ENCODE measurements at regions not wholly inside any gene's neighbourhood (a gene's known extent, or its start where the extent isn't known, plus 50 kb on each side); places are given as distances from the start of the nearest gene placed in this dataset.

DNA sequence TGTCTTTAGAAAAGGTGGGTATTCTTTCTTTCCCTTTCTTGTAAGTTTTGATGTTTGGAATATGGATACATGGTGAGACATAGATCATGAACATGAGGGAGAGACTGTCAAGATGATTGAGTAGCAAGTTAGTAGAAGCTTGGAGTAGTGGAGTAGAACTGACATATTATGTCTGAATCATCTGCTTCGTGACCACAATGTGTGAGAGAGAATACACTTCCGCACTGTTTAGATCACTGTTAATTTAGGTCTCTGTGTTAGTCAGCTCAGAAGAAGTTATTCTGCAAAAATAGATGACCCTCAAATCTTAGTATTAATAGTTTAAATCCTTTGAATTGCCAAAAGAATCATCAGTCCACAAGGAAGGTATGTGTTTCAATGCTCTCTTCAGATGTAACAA, 151.0 kb downstream of the OXSM start:
- CTCF ChIA-PET (ENCODE audit: partially characterized antibody): interaction anchor here (1.1 kb wide), 1 partner anchor 35 kb away, joined by 3 read pairs; no protein-coding TSS in a partner anchor
- no peak overlapping the region for H3K4me2 ChIP-seq (ENCODE audit: insufficient read depth in 1 of 2, low read depth in 2 of 2, low read length in 2 of 2)
- H3K4me1 ChIP-seq (replicated peaks in 1 of 4; ENCODE audit: control insufficient read depth in 3 of 4, insufficient read depth in 4 of 4, low read length in 3 of 4): no peaks in the 10 kb centered on the region
- WGBS, 2 experiments (ENCODE audit: extremely low coverage in 1 of 2, insufficient coverage in 1 of 2, insufficient read length in 1 of 2, insufficient replicate concordance in 2 of 2, low coverage in 1 of 2, low lambda C conversion rate in 2 of 2, missing lambda C conversion rate in 1 of 2): 90% methylated on average over 2 of the region's 2 CpGs; no CpG with 5 or more reads in 1 of the 2 experiments
- no peak overlapping the region for H3K56ac ChIP-seq (replicated peaks; ENCODE audit: insufficient read length, low read depth, low read length)
- TF ChIP-seq NANOG (IDR thresholded peaks at IDR 0.05; ENCODE audit: insufficient read depth, low read depth, low read length, poor library complexity, severe bottlenecking): no peak
- no peak for TF ChIP-seq TAF1 (IDR thresholded peaks at IDR 0.05; ENCODE audit: low read depth, low read length)
- no peak for TF ChIP-seq FOSL1 (IDR thresholded peaks at IDR 0.05; ENCODE audit: insufficient read depth, low read depth, low read length)
- TF ChIP-seq KDM4A (IDR thresholded peaks at IDR 0.05; ENCODE audit: low read depth, low read length, severe bottlenecking): no peak
- TF ChIP-seq TBP (IDR thresholded peaks at IDR 0.05; ENCODE audit: low read depth, low read length): no peak
- TF ChIP-seq SP1 (IDR thresholded peaks at IDR 0.05; ENCODE audit: low read depth, low read length): no peak
- no peak for TF ChIP-seq KDM1A (IDR thresholded peaks at IDR 0.05; ENCODE audit: borderline replicate concordance, low read length)
- no peak for TF ChIP-seq BCL11A (IDR thresholded peaks at IDR 0.05; ENCODE audit: low read depth in 2 of 2, low read length in 2 of 2)
- no peak for TF ChIP-seq RNF2 (IDR thresholded peaks at IDR 0.05; ENCODE audit: borderline replicate concordance, low read depth, low read length, missing control alignments, poor library complexity, severe bottlenecking)
- TF ChIP-seq BACH1 (IDR thresholded peaks at IDR 0.05; ENCODE audit: low read length): no peak
- no peak for TF ChIP-seq BRCA1 (IDR thresholded peaks at IDR 0.05; ENCODE audit: low read depth, low read length)
- no peak for TF ChIP-seq HDAC6 (IDR thresholded peaks at IDR 0.05; ENCODE audit: low read depth, low read length)
- TF ChIP-seq GABPA (IDR thresholded peaks at IDR 0.05; ENCODE audit: borderline replicate concordance, insufficient read depth, low read length): no peak
- no peak for TF ChIP-seq TAF7 (optimal IDR thresholded peaks at IDR 0.05; ENCODE audit: borderline replicate concordance, low read depth, low read length)
- no peak for TF ChIP-seq CREB1 (IDR thresholded peaks at IDR 0.05)
- no peak overlapping the region for H3K9ac ChIP-seq (replicated peaks in 1 of 4; ENCODE audit: extremely low read depth in 1 of 4, low read depth in 3 of 4, low read length in 3 of 4)
- H3K18ac ChIP-seq (ENCODE audit: extremely low read depth, low read length): no peak overlapping the region
- H3K14ac ChIP-seq (ENCODE audit: insufficient read length): no peak overlapping the region
- H3K79me1 ChIP-seq (ENCODE audit: low read depth, low read length): no peaks in the 10 kb centered on the region
- H3K4ac ChIP-seq (replicated peaks; ENCODE audit: insufficient read length, low read depth, low read length): no peak overlapping the region
- no peak overlapping the region for H2BK5ac ChIP-seq (ENCODE audit: low read depth, low read length)
- no peaks in the 10 kb centered on the region for H3K23me2 ChIP-seq (ENCODE audit: low read depth, low read length)
- no peak overlapping the region for H2AFZ ChIP-seq (ENCODE audit: low read length)
- POLR2A ChIA-PET (ENCODE audit: partially characterized antibody): no interaction called here
- no peak overlapping the region for H3K4me3 ChIP-seq (ENCODE audit: extremely low read depth in 1 of 4, insufficient read depth in 2 of 4, low read depth in 3 of 4, low read length in 4 of 4)
- DNase-seq (ENCODE audit: low read depth in 1 of 2, low spot score in 2 of 2) (no peak), FAIRE-seq (no peak)
- H2BK15ac ChIP-seq (ENCODE audit: low read length): no peak overlapping the region
- no peak overlapping the region for H2AK5ac ChIP-seq (ENCODE audit: low read depth, low read length)
- no peak overlapping the region for H4K91ac ChIP-seq (replicated peaks; ENCODE audit: insufficient read length, low read length)
- no peak overlapping the region for H2BK120ac ChIP-seq (replicated peaks; ENCODE audit: low read depth, low read length)
- no peak overlapping the region for H2BK20ac ChIP-seq (ENCODE audit: low read length)
- H3K79me2 ChIP-seq (ENCODE audit: control insufficient read depth in 1 of 2, insufficient read depth in 2 of 2, low read length in 2 of 2): no peaks in the 10 kb centered on the region
- no peaks in the 10 kb centered on the region for H4K20me1 ChIP-seq (replicated peaks in 1 of 2; ENCODE audit: control insufficient read depth in 1 of 2, insufficient read depth in 2 of 2, low read length in 2 of 2)
- no peaks in the 10 kb centered on the region for H3K36me3 ChIP-seq (ENCODE audit: control insufficient read depth in 2 of 4, insufficient read depth in 4 of 4, low read length in 3 of 4)
- H2BK12ac ChIP-seq (ENCODE audit: low read depth, low read length): no peak overlapping the region
- no peaks in the 10 kb centered on the region for H3K9me3 ChIP-seq (ENCODE audit: insufficient read depth in 2 of 2, low read depth in 1 of 2, low read length in 1 of 2)
- no peak overlapping the region for H4K8ac ChIP-seq (ENCODE audit: extremely low read depth, insufficient read depth, low read length)
- no peak overlapping the region for H3K23ac ChIP-seq (ENCODE audit: insufficient read length)
- H4K5ac ChIP-seq (ENCODE audit: insufficient read length, low read depth, low read length): no peak overlapping the region
- H3K27me3 ChIP-seq (replicated peaks in 1 of 4; ENCODE audit: control insufficient read depth in 3 of 4, extremely low read depth in 1 of 4, insufficient read depth in 3 of 4, low read length in 3 of 4): no peaks in the 10 kb centered on the region
- H3K27ac ChIP-seq (ENCODE audit: low read depth, low read length): no peak overlapping the region
